ENCODE measurements at regions not wholly inside any gene's neighbourhood (a gene's known extent, or its start where the extent isn't known, plus 50 kb on each side); places are given as distances from the start of the nearest gene placed in this dataset.

DNA sequence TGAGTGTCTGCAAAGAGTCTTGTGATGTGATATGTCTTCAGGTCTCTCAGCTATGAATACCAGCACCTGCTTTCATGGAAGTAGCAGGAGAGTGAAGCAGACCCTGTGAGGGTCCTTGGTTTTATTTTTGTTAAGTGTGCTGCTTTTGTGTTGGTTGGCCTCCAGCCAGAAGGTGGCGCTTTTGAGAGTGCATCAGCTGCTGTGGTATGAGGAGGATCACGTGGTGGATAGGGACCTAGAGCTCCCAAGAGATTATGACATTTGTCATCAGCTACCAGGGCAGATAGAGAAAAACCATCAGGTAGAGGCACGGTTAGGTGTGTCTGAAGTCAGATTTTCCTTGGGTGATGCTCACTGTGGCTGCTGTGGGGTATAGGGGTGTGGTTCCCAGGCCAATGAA lies 1232.1 kb downstream of the MRPL39 start:
- H3K27me3 ChIP-seq = no peaks in the 10 kb centered on the region
- H3K4me1 ChIP-seq = no peaks in the 10 kb centered on the region
- no peak for DNase-seq (ENCODE audit: low spot score in 2 of 2)
- H3K4me3 ChIP-seq = no peak overlapping the region
- no peak overlapping the region for H3K27ac ChIP-seq
- TF ChIP-seq, protein P1, sequence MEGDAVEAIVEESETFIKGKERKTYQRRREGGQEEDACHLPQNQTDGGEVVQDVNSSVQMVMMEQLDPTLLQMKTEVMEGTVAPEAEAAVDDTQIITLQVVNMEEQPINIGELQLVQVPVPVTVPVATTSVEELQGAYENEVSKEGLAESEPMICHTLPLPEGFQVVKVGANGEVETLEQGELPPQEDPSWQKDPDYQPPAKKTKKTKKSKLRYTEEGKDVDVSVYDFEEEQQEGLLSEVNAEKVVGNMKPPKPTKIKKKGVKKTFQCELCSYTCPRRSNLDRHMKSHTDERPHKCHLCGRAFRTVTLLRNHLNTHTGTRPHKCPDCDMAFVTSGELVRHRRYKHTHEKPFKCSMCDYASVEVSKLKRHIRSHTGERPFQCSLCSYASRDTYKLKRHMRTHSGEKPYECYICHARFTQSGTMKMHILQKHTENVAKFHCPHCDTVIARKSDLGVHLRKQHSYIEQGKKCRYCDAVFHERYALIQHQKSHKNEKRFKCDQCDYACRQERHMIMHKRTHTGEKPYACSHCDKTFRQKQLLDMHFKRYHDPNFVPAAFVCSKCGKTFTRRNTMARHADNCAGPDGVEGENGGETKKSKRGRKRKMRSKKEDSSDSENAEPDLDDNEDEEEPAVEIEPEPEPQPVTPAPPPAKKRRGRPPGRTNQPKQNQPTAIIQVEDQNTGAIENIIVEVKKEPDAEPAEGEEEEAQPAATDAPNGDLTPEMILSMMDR (IDR thresholded peaks at IDR 0.05) = no peak
- TF ChIP-seq POLR2AphosphoS5 (IDR thresholded peaks at IDR 0.05) = no peak
- no peak for TF ChIP-seq POLR2A (IDR thresholded peaks at IDR 0.05)
- H3K9me3 ChIP-seq = peaks cover 0 to 7% of the 10 kb centered on the region in 2 donors
- no peaks in the 10 kb centered on the region for H3K36me3 ChIP-seq
- intact Hi-C loops (cut with DNase I; ENCODE audit: low total_unique reads) = no loop called here

DNA sequence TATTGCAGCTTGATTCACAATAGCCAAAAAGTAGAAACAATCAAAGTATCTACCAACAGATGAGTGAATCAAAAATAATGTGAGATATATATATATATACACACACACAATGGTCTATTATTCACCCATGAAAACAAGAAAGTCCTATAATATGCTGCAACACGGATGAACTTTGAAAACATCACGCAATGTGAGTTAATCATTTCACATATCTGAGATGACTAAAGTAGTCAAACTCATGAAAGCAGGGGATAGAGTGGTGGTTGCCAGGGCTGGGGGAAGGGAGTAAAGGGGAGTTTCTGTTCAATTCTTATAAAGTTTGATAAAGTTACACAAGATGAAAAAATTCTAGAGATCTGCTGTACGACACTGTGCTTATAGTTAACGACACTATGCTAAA lies 1234.8 kb downstream of the MRPL39 start:
- H3K9me3 ChIP-seq = peaks cover 0 to 7% of the 10 kb centered on the region in 2 donors
- TF ChIP-seq POLR2A (IDR thresholded peaks at IDR 0.05) (no peak), POLR2AphosphoS5 (IDR thresholded peaks at IDR 0.05) (no peak)
- TF ChIP-seq, protein P1 (IDR thresholded peaks at IDR 0.05) = no peak
- intact Hi-C loops (cut with DNase I; ENCODE audit: low total_unique reads) = no loop called here
- no peak overlapping the region for H3K4me3 ChIP-seq
- no peak for DNase-seq (ENCODE audit: low spot score in 2 of 2)
- no peaks in the 10 kb centered on the region for H3K36me3 ChIP-seq
- no peaks in the 10 kb centered on the region for H3K4me1 ChIP-seq
- H3K27ac ChIP-seq = no peak overlapping the region
- H3K27me3 ChIP-seq = no peaks in the 10 kb centered on the region

GRCh38 chr21:24369746-24370145 lies 1237.5 kb downstream of the MRPL39 start:
- TF ChIP-seq, protein P1 (IDR thresholded peaks at IDR 0.05) = no peak
- TF ChIP-seq POLR2A (IDR thresholded peaks at IDR 0.05) (no peak), POLR2AphosphoS5 (IDR thresholded peaks at IDR 0.05) (no peak)
- H3K4me1 ChIP-seq = no peaks in the 10 kb centered on the region
- H3K27ac ChIP-seq = no peak overlapping the region
- peaks cover 0 to 7% of the 10 kb centered on the region in 2 donors for H3K9me3 ChIP-seq
- no peak overlapping the region for H3K4me3 ChIP-seq
- no peak for DNase-seq (ENCODE audit: low spot score in 2 of 2)
- no peaks in the 10 kb centered on the region for H3K27me3 ChIP-seq
- no peaks in the 10 kb centered on the region for H3K36me3 ChIP-seq
- intact Hi-C loops (cut with DNase I; ENCODE audit: low total_unique reads) = no loop called here

- Histone ChIP-seq H3K27me3 (no peaks in the 10 kb centered on the region), H3K36me3 (no peaks in the 10 kb centered on the region), H3K9me3 (peaks cover 0 to 4% of the 10 kb centered on the region in 2 donors), H3K4me3 (no peak overlapping the region), H3K4me1 (no peaks in the 10 kb centered on the region), H3K27ac (no peak overlapping the region)
- TF ChIP-seq, protein P1 (IDR thresholded peaks at IDR 0.05) = no peak
- TF ChIP-seq POLR2AphosphoS5 (IDR thresholded peaks at IDR 0.05) (no peak), POLR2A (IDR thresholded peaks at IDR 0.05) (no peak)
- no peak for DNase-seq (ENCODE audit: low spot score in 2 of 2)
- intact Hi-C loops (cut with DNase I; ENCODE audit: low total_unique reads) = no loop called here
Observed at GRCh38 chr21:24369278-24369677, 1238.0 kb downstream of the MRPL39 start.

- intact Hi-C loops (cut with DNase I; ENCODE audit: low total_unique reads) = no loop called here
- TF ChIP-seq POLR2AphosphoS5 (IDR thresholded peaks at IDR 0.05) (no peak), POLR2A (IDR thresholded peaks at IDR 0.05) (no peak)
- TF ChIP-seq, protein P1 (IDR thresholded peaks at IDR 0.05) = no peak
Observed at GRCh38 chr21:24367936-24368335, 1239.3 kb downstream of the MRPL39 start.

More at GRCh38 chr21:24367936-24368335, 1239.3 kb downstream of the MRPL39 start:
- no peaks in the 10 kb centered on the region for H3K27me3 ChIP-seq
- H3K4me1 ChIP-seq = no peaks in the 10 kb centered on the region
- no peaks in the 10 kb centered on the region for H3K36me3 ChIP-seq
- H3K4me3 ChIP-seq = no peak overlapping the region
- DNase-seq (ENCODE audit: low spot score in 2 of 2) = no peak
- no peak overlapping the region for H3K27ac ChIP-seq
- H3K9me3 ChIP-seq = no peaks in the 10 kb centered on the region
